Left lung (tissue), 4 donors: ENCODE measurements at regions not wholly inside any gene's neighbourhood (a gene's known extent, or its start where the extent isn't known, plus 50 kb on each side); places are given as distances from the start of the nearest gene placed in this dataset.

Experiments used
- ATAC-seq: fragments of 200-7000 bp; cut with Tn5 transposase; one replicate; pipeline ENCODE4 v1.9.1; 2020; ENCODE audit warnings: moderate library complexity
- DNase-seq, 4 donors: peaks; one replicate each; pipeline ENCODE4 v3.0.0-alpha.2; 2013 to 2020
- H3K27ac ChIP-seq, 2 donors: fragments of 200-600 bp; sonication (generic) in 1 of 2; one replicate each; pipeline versions ENCODE4 v1.5.0 to v1.8.0; 2020 to 2021
- H3K27me3 ChIP-seq, 2 donors: fragments of 200-600 bp; sonication (generic) in 1 of 2; one replicate each; pipeline versions ENCODE4 v1.5.0 to v1.8.0; 2020 to 2021
- H3K36me3 ChIP-seq, 2 donors: fragments of 200-600 bp; sonication (generic) in 1 of 2; one replicate each; pipeline versions ENCODE4 v1.5.0 to v1.8.0; 2020 to 2021
- H3K4me1 ChIP-seq, 2 donors: fragments of 200-600 bp; one replicate each; pipeline ENCODE4 v1.8.0; 2021
- H3K4me3 ChIP-seq, 2 donors: fragments of 200-600 bp; sonication (generic) in 1 of 2; one replicate each; pipeline versions ENCODE4 v1.5.0 to v1.8.0; 2020 to 2021; ENCODE audit warnings: mild to moderate bottlenecking in 1 of 2
- H3K9me3 ChIP-seq, 2 donors: fragments of 200-600 bp; sonication (generic) in 1 of 2; one replicate each; pipeline versions ENCODE4 v1.5.0 to v1.8.0; 2020 to 2021
- intact Hi-C, 2 donors: fragments of 100-400 bp; cut with DNase I; formaldehyde crosslinking; loops; one replicate each; pipeline versions ENCODE4 v1.11.2 to v1.14.2; 2022
- TF ChIP-seq, protein P1 (sequence below), 2 donors: fragments of 200-600 bp; sonication (generic) in 1 of 2; IDR thresholded peaks; one replicate each; pipeline versions ENCODE4 v1.5.0 to v1.8.0; 2021; ENCODE audit warnings: antibody characterized with exemption in 2 of 2
- donor health status: DM: no; HTN: yes; CAD: no.
- donor health status: DM: no; HTN: no; CAD: no.

GRCh38 chr2:63668466-63668865 is 79.7 kb downstream of the MDH1 start:
- no peaks in the 10 kb centered on the region for H3K27me3 ChIP-seq

GRCh38 chr2:63669596-63669995 is 80.8 kb downstream of the MDH1 start:
- intact Hi-C loops, result no loop called here

More at GRCh38 chr2:63668466-63668865, 79.7 kb downstream of the MDH1 start:
- H3K4me1 ChIP-seq, result no peaks in the 10 kb centered on the region
- no peaks in the 10 kb centered on the region for H3K36me3 ChIP-seq
- H3K9me3 ChIP-seq, result no peaks in the 10 kb centered on the region
- H3K27ac ChIP-seq, result no peak overlapping the region
- intact Hi-C loops, result no loop called here
- ATAC-seq (no peak), DNase-seq (no peak)
- TF ChIP-seq, protein P1, sequence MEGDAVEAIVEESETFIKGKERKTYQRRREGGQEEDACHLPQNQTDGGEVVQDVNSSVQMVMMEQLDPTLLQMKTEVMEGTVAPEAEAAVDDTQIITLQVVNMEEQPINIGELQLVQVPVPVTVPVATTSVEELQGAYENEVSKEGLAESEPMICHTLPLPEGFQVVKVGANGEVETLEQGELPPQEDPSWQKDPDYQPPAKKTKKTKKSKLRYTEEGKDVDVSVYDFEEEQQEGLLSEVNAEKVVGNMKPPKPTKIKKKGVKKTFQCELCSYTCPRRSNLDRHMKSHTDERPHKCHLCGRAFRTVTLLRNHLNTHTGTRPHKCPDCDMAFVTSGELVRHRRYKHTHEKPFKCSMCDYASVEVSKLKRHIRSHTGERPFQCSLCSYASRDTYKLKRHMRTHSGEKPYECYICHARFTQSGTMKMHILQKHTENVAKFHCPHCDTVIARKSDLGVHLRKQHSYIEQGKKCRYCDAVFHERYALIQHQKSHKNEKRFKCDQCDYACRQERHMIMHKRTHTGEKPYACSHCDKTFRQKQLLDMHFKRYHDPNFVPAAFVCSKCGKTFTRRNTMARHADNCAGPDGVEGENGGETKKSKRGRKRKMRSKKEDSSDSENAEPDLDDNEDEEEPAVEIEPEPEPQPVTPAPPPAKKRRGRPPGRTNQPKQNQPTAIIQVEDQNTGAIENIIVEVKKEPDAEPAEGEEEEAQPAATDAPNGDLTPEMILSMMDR (IDR thresholded peaks at IDR 0.05), result no peak
- no peak overlapping the region for H3K4me3 ChIP-seq

GRCh38 chr2:63673865-63674533 is 85.2 kb downstream of the MDH1 start:
- H3K27ac ChIP-seq, result no peak overlapping the region
- H3K9me3 ChIP-seq, result no peaks in the 10 kb centered on the region
- TF ChIP-seq, protein P1 (IDR thresholded peaks at IDR 0.05), result no peak
- intact Hi-C loops, result no loop called here
- H3K36me3 ChIP-seq, result no peaks in the 10 kb centered on the region
- no peaks in the 10 kb centered on the region for H3K4me1 ChIP-seq
- ATAC-seq (no peak), DNase-seq (no peak)
- H3K4me3 ChIP-seq, result no peak overlapping the region
- no peaks in the 10 kb centered on the region for H3K27me3 ChIP-seq

More at GRCh38 chr2:63669596-63669995, 80.8 kb downstream of the MDH1 start:
- DNase-seq (no peak), ATAC-seq (no peak)
- no peaks in the 10 kb centered on the region for H3K9me3 ChIP-seq
- H3K27ac ChIP-seq, result no peak overlapping the region
- H3K27me3 ChIP-seq, result no peaks in the 10 kb centered on the region
- H3K4me3 ChIP-seq, result no peak overlapping the region
- TF ChIP-seq, protein P1 (IDR thresholded peaks at IDR 0.05), result no peak
- H3K4me1 ChIP-seq, result no peaks in the 10 kb centered on the region
- H3K36me3 ChIP-seq, result no peaks in the 10 kb centered on the region

DNA sequence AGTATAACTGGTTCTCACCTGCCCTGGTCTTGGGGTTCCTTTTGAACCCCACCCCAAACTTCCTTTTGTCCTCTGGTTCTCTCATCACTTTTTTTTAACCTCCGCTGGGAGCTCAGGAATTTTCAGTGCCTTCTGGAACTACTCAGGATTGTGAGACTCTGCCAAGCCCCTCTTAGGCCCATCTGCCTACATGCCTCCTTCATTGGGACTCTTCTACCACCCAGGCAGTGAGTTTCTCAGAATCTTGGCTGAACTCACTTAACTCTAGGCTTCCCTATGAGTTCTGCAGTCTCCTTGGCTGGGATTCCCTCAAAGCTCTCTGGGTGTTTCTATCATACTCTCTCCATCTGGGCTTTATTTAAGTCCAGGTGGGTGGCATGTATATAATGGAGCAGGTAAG is 86.3 kb downstream of the MDH1 start:
- H3K4me3 ChIP-seq, result no peak overlapping the region
- no peaks in the 10 kb centered on the region for H3K36me3 ChIP-seq
- no peaks in the 10 kb centered on the region for H3K9me3 ChIP-seq
- TF ChIP-seq, protein P1 (IDR thresholded peaks at IDR 0.05), result no peak
- DNase-seq (no peak), ATAC-seq (no peak)
- H3K27ac ChIP-seq, result no peak overlapping the region
- H3K4me1 ChIP-seq, result no peaks in the 10 kb centered on the region
- no peaks in the 10 kb centered on the region for H3K27me3 ChIP-seq
- intact Hi-C loops, result no loop called here

GRCh38 chr2:63676135-63676534 is 87.4 kb downstream of the MDH1 start:
- H3K4me3 ChIP-seq, result no peak overlapping the region
- H3K36me3 ChIP-seq, result no peaks in the 10 kb centered on the region
- TF ChIP-seq, protein P1 (IDR thresholded peaks at IDR 0.05), result no peak
- intact Hi-C loops, result no loop called here
- H3K9me3 ChIP-seq, result no peaks in the 10 kb centered on the region
- no peak overlapping the region for H3K27ac ChIP-seq
- no peaks in the 10 kb centered on the region for H3K4me1 ChIP-seq
- no peak for DNase-seq
- H3K27me3 ChIP-seq, result no peaks in the 10 kb centered on the region
- ATAC-seq, result no peak
